NCI-H526 treated with DMSO at 0.1 percent for 48 hours (cell line): ENCODE measurements at regions not wholly inside any gene's neighbourhood (a gene's known extent, or its start where the extent isn't known, plus 50 kb on each side); places are given as distances from the start of the nearest gene placed in this dataset.

ENCODE experiments used
- DNase-seq: peaks from one replicate; lab custom pipeline; 2025; lab: John Stamatoyannopoulos, UW

GRCh38 chr4:147428583-147428982, 52.3 kb upstream of the EDNRA start:
- no peak for DNase-seq

DNA sequence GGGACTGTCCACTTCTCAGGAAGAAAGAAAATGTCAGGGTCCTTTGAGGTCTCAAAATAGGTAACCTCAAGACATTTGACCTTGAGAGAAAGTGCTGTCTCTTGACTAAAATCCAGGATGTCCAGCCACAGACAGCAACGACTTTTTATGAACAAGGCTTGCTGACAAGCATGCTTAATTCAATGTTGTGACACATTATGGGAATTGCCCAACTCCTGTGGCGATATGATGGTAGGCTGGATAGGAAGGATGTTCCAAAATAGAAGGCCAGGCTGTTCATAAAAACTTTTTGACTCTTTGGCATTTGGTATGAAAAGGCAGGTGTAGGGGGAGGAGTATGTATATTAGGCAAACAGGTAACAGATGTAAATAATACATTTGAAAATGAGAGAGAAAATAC, 50.8 kb upstream of the EDNRA start:
- DNase-seq = no peak
